ENCODE measurements at regions not wholly inside any gene's neighbourhood (a gene's known extent, or its start where the extent isn't known, plus 50 kb on each side); places are given as distances from the start of the nearest gene placed in this dataset.

GRCh38 chr5:128750155-128750554, 212.1 kb upstream of the FBN2 start:
- Histone ChIP-seq H3K4me1 (ENCODE audit: insufficient read depth, low read length) (no peaks in the 10 kb centered on the region), H4K20me1 (ENCODE audit: insufficient read depth, low read length) (no peaks in the 10 kb centered on the region), H2AFZ (ENCODE audit: low read length) (no peak overlapping the region), H3K4me2 (ENCODE audit: low read depth, low read length) (no peak overlapping the region), H3K79me2 (ENCODE audit: insufficient read depth, low read length) (no peaks in the 10 kb centered on the region), H3K36me3 (replicated peaks in 1 of 2; ENCODE audit: control insufficient read depth in 1 of 2, insufficient read depth in 2 of 2, low read length in 2 of 2) (no peaks in the 10 kb centered on the region), H3K4me3 (replicated peaks in 1 of 3; ENCODE audit: insufficient read depth in 1 of 3, low read depth in 2 of 3, low read length in 3 of 3) (no peak overlapping the region), H3K27ac (ENCODE audit: extremely low read length, insufficient read depth, low read length) (no peak overlapping the region), H3K9me3 (ENCODE audit: low read length) (no peaks in the 10 kb centered on the region), H3K27me3 (ENCODE audit: control insufficient read depth in 1 of 2, insufficient read depth in 2 of 2, low read length in 2 of 2) (no peaks in the 10 kb centered on the region), H3K9ac (ENCODE audit: insufficient read depth, low read depth, low read length) (no peak overlapping the region)
- TF ChIP-seq CREB3 (CRISPR knock-in tag; IDR thresholded peaks at IDR 0.05) (no peak), ZNF232 (CRISPR knock-in tag; IDR thresholded peaks at IDR 0.05; ENCODE audit: borderline replicate concordance) (no peak), AHR (CRISPR knock-in tag; IDR thresholded peaks at IDR 0.05) (no peak), ZEB1 (IDR thresholded peaks at IDR 0.05; ENCODE audit: insufficient replicate concordance, low read depth) (no peak), ZMAT3 (CRISPR knock-in tag; conservative IDR thresholded peaks at IDR 0.05) (no peak), HOXA3 (CRISPR knock-in tag; IDR thresholded peaks at IDR 0.05) (no peak), ZNF512B (CRISPR knock-in tag; IDR thresholded peaks at IDR 0.05; ENCODE audit: borderline replicate concordance) (no peak), HINFP (CRISPR knock-in tag; IDR thresholded peaks at IDR 0.05; ENCODE audit: low read depth) (no peak), ZNF441 (CRISPR knock-in tag; IDR thresholded peaks at IDR 0.05; ENCODE audit: borderline replicate concordance) (no peak), TAF1 (CRISPR knock-in tag; IDR thresholded peaks at IDR 0.05) (no peak), ADNP (CRISPR knock-in tag; IDR thresholded peaks at IDR 0.05) (no peak), MYPOP (CRISPR knock-in tag; IDR thresholded peaks at IDR 0.05) (no peak), CHD4 (IDR thresholded peaks at IDR 0.05; ENCODE audit: borderline replicate concordance, low read length) (no peak), ZNF230 (CRISPR knock-in tag; IDR thresholded peaks at IDR 0.05) (no peak)
- POLR2A ChIA-PET, result no interaction called here
- in situ Hi-C loops (cut with HindIII; ENCODE audit: extremely low pct_ligation_motif_present, low pct_unique_long_range_greater_than_20kb) (no loop called here), intact Hi-C loops (cut with micrococcal nuclease; ENCODE audit: unreplicated experiment) (no loop called here)
- FAIRE-seq (no peak), ATAC-seq (no peak), DNase-seq (ENCODE audit: low spot score) (no peak)
- WGBS (ENCODE audit: low lambda C conversion rate), result 0% methylated on average over 1 of the region's 1 CpG
- no TSS peak for BruUV-seq (replicated peaks)
- CTCF ChIA-PET (ENCODE audit: low intra/inter-chr PET ratio, low total read pairs), result no interaction called here

Data from HepG2 (cell line).